ENCODE measurements at regions not wholly inside any gene's neighbourhood (a gene's known extent, or its start where the extent isn't known, plus 50 kb on each side); places are given as distances from the start of the nearest gene placed in this dataset.

- peak in 7 of 56 donors; percentile 2 to 42 (median 21) for DNase-seq
These were observed 209.2 kb upstream of the ZPLD1 start for GRCh38 chr3:102225407-102226132.

GRCh38 chr3:102226463-102226862 is 208.4 kb upstream of the ZPLD1 start:
- DNase-seq = no peak

DNA sequence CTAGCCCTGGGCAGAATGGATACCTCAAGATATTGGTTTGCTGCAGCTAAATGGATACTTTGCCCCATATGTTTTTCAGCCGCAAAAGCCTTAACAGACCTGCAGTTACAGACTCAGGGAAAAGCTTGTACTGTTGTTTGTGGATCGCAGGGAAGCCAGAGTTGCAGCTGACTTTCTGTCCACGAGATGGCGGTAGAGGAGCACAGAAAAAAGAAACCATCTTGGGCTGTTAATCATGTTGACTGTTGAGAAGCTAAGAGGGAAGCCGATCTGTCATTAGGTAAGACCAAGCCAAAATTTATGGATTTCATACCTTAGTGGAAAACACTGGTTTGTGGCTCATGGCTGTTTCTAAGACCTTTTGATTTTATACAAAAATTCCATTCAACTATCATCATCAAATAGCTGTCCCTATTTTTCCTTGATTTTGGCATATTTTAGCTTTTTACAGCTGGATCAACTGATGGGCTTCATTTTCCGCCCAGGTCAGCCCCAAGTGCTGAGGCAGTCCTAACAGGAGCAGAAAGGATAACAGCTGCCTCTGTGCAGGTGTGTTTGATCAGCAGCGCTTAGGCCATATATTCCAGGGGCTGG is 205.7 kb upstream of the ZPLD1 start:
- DNase-seq = peak in 48 of 56 donors; percentile 4 to 88 (median 59)

GRCh38 chr3:102230057-102230456 is 204.8 kb upstream of the ZPLD1 start:
- no peak for DNase-seq

DNA sequence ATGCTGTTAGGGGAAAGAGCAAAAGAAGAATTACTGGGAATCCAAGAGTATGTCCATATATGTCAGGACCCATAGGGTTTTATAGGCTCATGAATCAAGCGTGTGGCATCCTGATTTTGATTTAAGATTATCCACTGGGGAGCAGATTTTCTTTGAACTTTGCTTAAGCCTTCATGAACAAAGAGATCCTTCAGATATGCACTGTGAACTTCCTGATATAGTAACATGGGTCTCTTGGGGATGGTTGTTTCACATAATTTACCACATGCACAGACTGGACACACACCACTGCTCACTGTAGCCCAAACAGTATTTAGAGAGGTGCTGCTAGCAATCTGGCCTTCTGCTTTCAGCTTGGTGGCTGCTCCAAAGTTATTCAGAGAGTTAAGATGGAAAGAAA is 200.9 kb upstream of the ZPLD1 start:
- DNase-seq = no peak

- DNase-seq = peak in 6 of 56 donors; percentile 1 to 38 (median 16)
These were observed 199.1 kb upstream of the ZPLD1 start for GRCh38 chr3:102235679-102236078.

GRCh38 chr3:102237181-102237580 is 197.6 kb upstream of the ZPLD1 start:
- DNase-seq = no peak

- DNase-seq = no peak
These were observed 197.0 kb upstream of the ZPLD1 start for GRCh38 chr3:102237838-102238237.

DNA sequence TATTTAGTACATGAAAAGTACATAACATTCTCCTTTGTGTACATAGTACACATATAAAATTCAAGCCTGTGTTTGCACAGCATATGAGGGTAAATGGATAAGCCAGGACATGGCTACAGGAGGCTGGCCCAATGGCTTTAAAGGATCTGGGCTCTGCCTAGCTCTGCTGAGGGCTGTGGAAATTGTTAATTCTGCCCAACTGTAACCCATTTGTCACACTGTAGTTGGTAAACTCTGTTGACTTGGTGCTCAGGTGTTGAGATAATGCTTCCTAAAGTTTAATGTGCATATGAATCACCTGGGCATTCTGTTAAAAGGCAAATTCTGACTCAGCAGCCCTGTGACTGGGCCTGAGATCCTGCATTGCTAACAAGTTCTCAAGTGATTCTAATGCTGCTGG is 196.5 kb upstream of the ZPLD1 start:
- DNase-seq = no peak

DNA sequence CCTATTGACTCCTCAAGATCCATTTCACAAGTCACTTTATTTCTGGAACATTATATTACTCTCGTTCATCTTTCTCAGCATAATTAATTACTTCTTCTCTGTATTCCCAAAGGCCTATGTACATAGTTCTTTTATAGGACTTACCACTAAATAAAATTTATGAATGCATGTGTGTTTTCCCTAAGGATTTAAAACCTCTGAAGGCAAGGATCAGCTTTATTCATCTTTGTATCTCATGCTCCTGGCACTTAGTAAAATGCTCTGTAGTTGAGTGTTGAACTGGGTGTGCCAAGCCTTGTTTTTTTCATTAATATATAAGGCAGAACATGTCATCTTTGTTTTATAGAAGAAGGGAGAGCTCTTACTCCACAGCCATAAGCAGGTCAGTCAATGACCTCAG is 194.1 kb upstream of the ZPLD1 start:
- DNase-seq = no peak

GRCh38 chr3:102248981-102249705 is 185.7 kb upstream of the ZPLD1 start:
- no peak for DNase-seq

DNA sequence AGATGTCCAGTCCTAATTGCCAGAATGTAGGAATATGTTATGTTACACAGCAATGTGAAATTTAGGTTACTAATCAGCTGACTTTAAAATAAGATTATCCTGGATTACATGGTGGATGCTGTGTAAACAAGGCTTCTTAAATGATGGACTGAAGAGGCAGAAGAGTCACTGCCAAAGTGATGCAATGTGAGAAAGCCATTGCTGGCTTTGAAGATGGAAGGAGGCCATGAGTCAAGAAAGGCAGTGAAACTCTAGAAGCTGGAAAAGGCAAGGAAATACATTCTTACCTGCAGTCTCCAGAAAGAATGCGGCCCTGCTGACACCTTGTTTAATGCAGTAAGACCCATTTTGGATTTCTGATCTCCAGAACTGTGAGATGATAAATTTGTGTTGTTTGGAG is 179.1 kb upstream of the ZPLD1 start:
- DNase-seq = no peak

DNA sequence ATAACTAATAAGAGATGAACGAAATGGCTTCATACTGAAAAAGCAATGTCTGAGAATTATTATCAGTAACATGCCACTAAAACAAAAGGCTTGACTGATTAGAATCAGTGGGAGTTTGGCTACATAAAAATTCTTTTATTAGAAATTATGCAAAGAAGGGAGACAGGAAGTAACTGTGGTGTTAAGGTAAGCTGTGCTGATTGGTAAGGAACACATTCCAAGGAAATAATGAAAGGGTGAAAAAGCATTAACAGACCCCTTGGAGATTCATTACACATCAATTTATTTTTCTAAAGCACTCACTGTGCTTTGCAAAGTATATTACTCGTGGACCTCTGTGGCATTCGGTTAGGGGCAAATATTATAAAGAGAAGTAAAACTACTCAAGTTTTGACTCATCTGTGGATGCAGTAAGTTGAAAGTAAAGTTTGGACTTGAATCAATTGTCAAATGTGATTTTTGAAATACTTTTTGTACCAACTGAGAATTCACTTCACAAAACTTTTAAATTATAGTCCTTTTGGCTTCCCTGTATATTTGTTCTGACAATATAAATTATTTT is 176.1 kb upstream of the ZPLD1 start:
- no peak for DNase-seq

DNA sequence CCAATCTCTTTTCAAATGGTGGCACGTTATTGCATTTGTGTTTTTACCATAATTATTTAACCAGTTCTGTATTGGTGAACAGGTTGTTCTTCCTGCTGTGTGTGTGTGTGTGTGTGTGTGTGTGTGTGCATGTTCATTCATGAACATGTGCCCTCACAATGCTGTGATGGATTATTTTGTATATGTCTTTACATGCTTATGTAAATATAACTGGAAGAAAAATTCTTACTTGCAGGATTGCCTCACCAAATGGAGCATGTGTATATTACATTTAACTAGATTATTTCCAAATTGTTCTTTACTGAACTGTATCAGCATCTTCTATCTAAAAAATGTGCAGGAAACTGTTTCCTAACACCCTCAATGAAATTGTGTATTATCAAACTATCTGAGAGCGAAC is 175.2 kb upstream of the ZPLD1 start:
- no peak for DNase-seq

DNA sequence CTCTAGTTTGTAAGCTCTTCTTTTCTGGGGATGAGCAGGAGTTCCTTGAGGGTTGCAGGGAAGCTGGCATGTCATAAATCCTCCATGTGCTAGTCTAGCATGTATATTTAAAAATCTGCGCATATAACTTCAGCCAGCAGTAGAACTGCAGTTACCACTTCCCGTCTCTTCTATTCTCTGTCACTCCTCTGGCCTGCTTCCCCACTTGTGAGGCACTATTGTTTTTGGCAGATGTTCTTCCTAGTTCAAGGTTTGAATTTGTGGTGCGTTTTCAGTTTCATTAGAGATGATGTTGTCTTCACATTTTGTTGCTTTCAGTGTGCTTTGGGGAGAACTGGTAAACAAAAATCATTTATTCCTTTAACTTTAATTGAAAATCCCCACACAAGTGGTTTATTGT is 169.1 kb upstream of the ZPLD1 start:
- no peak for DNase-seq

GRCh38 chr3:102269406-102269805 is 165.4 kb upstream of the ZPLD1 start:
- DNase-seq = no peak

DNA sequence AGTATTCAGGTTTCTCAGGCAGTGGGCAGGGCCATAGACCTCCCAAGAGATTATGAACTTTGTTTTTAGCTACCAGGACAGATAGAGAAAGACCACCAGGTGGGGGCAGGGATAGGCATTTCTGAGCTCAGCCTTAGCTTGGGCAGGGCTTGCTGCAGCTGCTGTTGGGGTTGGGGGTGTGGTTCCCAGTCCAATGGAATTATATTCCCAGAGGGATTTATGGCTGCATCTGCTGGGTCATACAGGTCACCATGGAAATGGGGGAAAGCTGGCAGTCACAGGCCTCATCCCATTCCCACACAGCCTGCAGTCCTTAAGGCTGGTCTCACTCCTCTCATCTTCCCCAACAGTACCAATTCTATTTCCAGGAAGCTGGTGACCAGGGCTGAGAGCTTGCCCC is 144.6 kb upstream of the ZPLD1 start:
- DNase-seq = no peak

GRCh38 chr3:102295756-102296155 is 139.1 kb upstream of the ZPLD1 start:
- DNase-seq = no peak

GRCh38 chr3:102297072-102297658 is 137.7 kb upstream of the ZPLD1 start:
- DNase-seq = no peak

DNA sequence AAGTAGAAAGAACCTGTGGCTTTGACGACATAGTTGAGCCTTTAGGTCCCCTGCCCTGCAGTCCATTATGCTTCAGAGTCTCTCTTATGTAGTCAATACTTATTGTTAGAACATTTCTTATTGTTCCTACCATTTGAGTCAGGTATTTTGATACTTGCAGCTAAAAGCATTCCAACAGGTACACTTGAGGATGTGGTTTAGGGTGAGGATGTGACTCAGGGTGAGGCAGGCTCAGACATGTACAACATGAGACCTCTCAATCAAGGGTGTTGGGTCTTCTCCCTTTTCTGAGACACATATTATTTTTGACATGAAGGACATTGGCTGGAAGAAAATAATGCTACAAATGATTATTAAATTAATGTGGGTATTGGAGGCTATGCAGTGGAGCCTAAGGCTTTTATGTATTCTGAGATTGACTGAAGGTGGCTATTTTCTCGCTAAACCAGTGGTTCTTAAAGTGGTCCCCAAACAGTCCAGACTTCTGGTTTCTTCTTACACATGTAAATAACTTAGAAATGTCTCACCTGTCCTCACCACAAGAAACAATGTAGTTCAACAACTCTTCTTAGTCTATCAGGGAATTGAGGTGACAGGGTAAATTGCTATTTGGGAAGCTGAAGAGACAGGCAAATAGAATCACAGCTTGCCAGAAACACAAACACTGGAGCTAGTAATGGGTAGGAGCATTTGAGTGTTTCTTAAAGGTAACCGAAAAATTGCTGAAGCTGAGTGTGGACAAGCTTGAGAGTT is 135.5 kb upstream of the ZPLD1 start:
- no peak for DNase-seq

All from nucleus accumbens (tissue), 56 donors.